HCT116 (cell line): ENCODE measurements at regions not wholly inside any gene's neighbourhood (a gene's known extent, or its start where the extent isn't known, plus 50 kb on each side); places are given as distances from the start of the nearest gene placed in this dataset.

Experiments
- ATAC-seq: fragments of 200-7000 bp; cut with Tn5 transposase; 2 replicates; pipeline ENCODE4 v1.9.1; 2020; ENCODE audit warnings: mild to moderate bottlenecking, moderate library complexity
- BruUV-seq: library from RNA; stranded (reverse); fragments of 400-500 nt; replicated peaks from 2 replicates; lab custom pipeline; 2021; lab: Mats Ljungman, UMichigan
- CTCF ChIA-PET: fragments of 300-600 bp; sonication (Branson Sonifier 250); formaldehyde crosslinking; loops from one replicate; lab custom pipeline; 2021; ENCODE audit warnings: antibody characterized with exemption; lab: Charles Lee
- POLR2A ChIA-PET: fragments of 300-600, 350-600 bp; sonication (Branson Sonifier 250); formaldehyde crosslinking; loops from one replicate; lab custom pipeline; 2021; ENCODE audit warnings: antibody characterized with exemption; lab: Charles Lee
- RAD21 ChIA-PET, 2 experiments: fragments of 300-600 bp; sonication (Branson Sonifier 250); formaldehyde crosslinking; loops; one replicate each; lab custom pipeline; 2023; ENCODE audit warnings: low total read pairs in 2 of 2; ENCODE audit not compliant: uncharacterized antibody in 2 of 2, unreplicated experiment in 2 of 2, low non-redundant PET in 1 of 2; lab: Charles Lee
- DNase-seq: peaks from one replicate; pipeline ENCODE4 v3.0.0-alpha.2; 2010; ENCODE audit warnings: low read depth, low spot score
- H2AFZ ChIP-seq: fragments of 200-600 bp; shearing (Covaris generic), sonication (generic); 2 replicates; pipeline ENCODE4 v1.6.1; 2017; ENCODE audit warnings: low read depth, mixed run types, mixed read lengths, antibody characterized with exemption, low read length; ENCODE audit not compliant: poor library complexity, severe bottlenecking
- H3K27ac ChIP-seq: 2 replicates; pipeline ENCODE4 v1.5.1; 2012; ENCODE audit warnings: low read depth, low read length
- H3K27me3 ChIP-seq: fragments of 200-600 bp; sonication (generic); 2 replicates; pipeline ENCODE4 v1.6.1; 2016; ENCODE audit warnings: mixed run types, low read length, mixed read lengths; ENCODE audit not compliant: insufficient read depth
- H3K36me3 ChIP-seq, 2 experiments: fragments of 200-500 bp in 1 of 2; fragments of 200-600 bp in 1 of 2; sonication (Bioruptor generic) in 1 of 2; sonication (generic) in 1 of 2; 2 replicates each; pipeline versions ENCODE4 v1.5.1 to v1.6.1; 2014 to 2016; ENCODE audit warnings: low read length in 2 of 2, inconsistent platforms in 1 of 2, mixed read lengths in 1 of 2, mixed run types in 1 of 2; ENCODE audit not compliant: insufficient read depth in 2 of 2, control insufficient read depth in 1 of 2
- H3K4me1 ChIP-seq, 2 experiments: fragments of 200-600 bp in 1 of 2; sonication (generic) in 1 of 2; 2 replicates each; pipeline versions ENCODE4 v1.5.1 to v1.6.1; 2012 to 2017; ENCODE audit warnings: low read length in 2 of 2, inconsistent platforms in 1 of 2, mild to moderate bottlenecking in 1 of 2, mixed read lengths in 1 of 2, mixed run types in 1 of 2, moderate library complexity in 1 of 2; ENCODE audit not compliant: insufficient read depth in 2 of 2, control insufficient read depth in 1 of 2
- H3K4me2 ChIP-seq: fragments of 200-600 bp; sonication (generic); 2 replicates; pipeline ENCODE4 v1.6.1; 2017; ENCODE audit warnings: mixed run types, low read length, mixed read lengths
- H3K4me3 ChIP-seq, 2 experiments: fragments of 200-600 bp in 1 of 2; sonication (generic) in 1 of 2; replicated peaks in 1 of 2; 2 replicates each; pipeline ENCODE4 v1.5.1; 2011 to 2016; ENCODE audit warnings: low read length in 2 of 2, control low read depth in 1 of 2, low read depth in 1 of 2, mild to moderate bottlenecking in 1 of 2, mixed read lengths in 1 of 2, mixed run types in 1 of 2
- H3K79me2 ChIP-seq: fragments of 200-600 bp; sonication (generic); 2 replicates; pipeline ENCODE4 v1.6.1; 2017; ENCODE audit warnings: mild to moderate bottlenecking, mixed run types, low read length, moderate library complexity, mixed read lengths; ENCODE audit not compliant: insufficient read depth
- H3K9ac ChIP-seq: fragments of 200-600 bp; sonication (generic); 2 replicates; pipeline ENCODE4 v1.6.1; 2016; ENCODE audit warnings: low read length, mixed read lengths
- H3K9me2 ChIP-seq: fragments of 200-600 bp; sonication (generic), shearing (Covaris generic); 2 replicates; pipeline ENCODE4 v1.6.1; 2017; ENCODE audit warnings: mixed run types, mild to moderate bottlenecking, moderate library complexity; ENCODE audit not compliant: insufficient read depth
- H3K9me3 ChIP-seq, 2 experiments: fragments of 200-500 bp in 1 of 2; fragments of 200-600 bp in 1 of 2; sonication (Bioruptor generic) in 1 of 2; sonication (generic) in 1 of 2; 2 replicates each; pipeline ENCODE4 v1.6.1; 2014 to 2017; ENCODE audit warnings: low read length in 2 of 2, mixed read lengths in 2 of 2, inconsistent platforms in 1 of 2, low read depth in 1 of 2, mild to moderate bottlenecking in 1 of 2, mixed run types in 1 of 2, moderate library complexity in 1 of 2; ENCODE audit not compliant: control insufficient read depth in 1 of 2, insufficient read depth in 1 of 2
- H4K20me1 ChIP-seq: fragments of 200-600 bp; sonication (generic), shearing (Covaris generic); 2 replicates; pipeline ENCODE4 v1.6.1; 2017; ENCODE audit warnings: mixed run types, mild to moderate bottlenecking, moderate library complexity; ENCODE audit not compliant: insufficient read depth
- ATF3 ChIP-seq: IDR thresholded peaks from 2 replicates; pipeline ENCODE4 v1.6.1; 2012
- CBX3 ChIP-seq: IDR thresholded peaks from 2 replicates; pipeline ENCODE4 v1.6.1; 2012; ENCODE audit warnings: low read depth
- CEBPB ChIP-seq: IDR thresholded peaks from 2 replicates; pipeline ENCODE4 v1.6.1; 2012; ENCODE audit warnings: low read depth
- EGR1 ChIP-seq: IDR thresholded peaks from 2 replicates; pipeline ENCODE4 v1.6.1; 2012; ENCODE audit warnings: low read depth
- ELF1 ChIP-seq: IDR thresholded peaks from 2 replicates; pipeline ENCODE4 v1.6.1; 2012; ENCODE audit warnings: low read depth, borderline replicate concordance
- EZH2 ChIP-seq: fragments of 200-600 bp; sonication (generic); IDR thresholded peaks from 2 replicates; pipeline ENCODE4 v1.6.1; 2017; ENCODE audit warnings: antibody characterized with exemption, mixed run types
- FOSL1 ChIP-seq: IDR thresholded peaks from 2 replicates; pipeline ENCODE4 v1.6.1; 2012; ENCODE audit warnings: low read depth
- JUND ChIP-seq: IDR thresholded peaks from 2 replicates; pipeline ENCODE4 v1.6.1; 2012
- POLR2A ChIP-seq: IDR thresholded peaks from 2 replicates; pipeline ENCODE4 v1.7.0; 2011; ENCODE audit warnings: borderline replicate concordance; ENCODE audit not compliant: insufficient read depth, insufficient read length; ENCODE audit errors: extremely low read depth
- RAD21 ChIP-seq: IDR thresholded peaks from 2 replicates; pipeline ENCODE4 v1.6.1; 2012; ENCODE audit warnings: low read depth, mild to moderate bottlenecking
- SIN3A ChIP-seq: IDR thresholded peaks from 2 replicates; pipeline ENCODE4 v1.6.1; 2012; ENCODE audit warnings: low read depth
- SP1 ChIP-seq: IDR thresholded peaks from 2 replicates; pipeline ENCODE4 v1.6.1; 2012; ENCODE audit warnings: low read depth
- SRF ChIP-seq: IDR thresholded peaks from 2 replicates; pipeline ENCODE4 v1.6.1; 2012; ENCODE audit warnings: low read depth
- YY1 ChIP-seq: IDR thresholded peaks from 2 replicates; pipeline ENCODE4 v1.6.1; 2011; ENCODE audit warnings: low read length, low read depth, moderate library complexity, mild to moderate bottlenecking; ENCODE audit not compliant: insufficient replicate concordance; ENCODE audit errors: extremely low read depth
- ZFX ChIP-seq: fragments of 450-650 bp; IDR thresholded peaks from 2 replicates; pipeline ENCODE4 v1.6.1; 2017
- intact Hi-C: fragments of 100-400 bp; cut with micrococcal nuclease; formaldehyde crosslinking; loops from 2 replicates; pipeline ENCODE4 v1.10.0; 2022
- TF ChIP-seq, protein P1 (sequence below): IDR thresholded peaks from 2 replicates; pipeline ENCODE4 v1.6.1; 2012; ENCODE audit warnings: low read depth

GRCh38 chr4:25991340-25991739 is 77.3 kb downstream of the SMIM20 start:
- ChIA-PET RAD21 (no interaction called here), POLR2A (no interaction called here), CTCF (no interaction called here)
- Histone ChIP-seq H3K9ac (no peak overlapping the region), H3K9me3 (no peaks in the 10 kb centered on the region), H3K4me2 (no peak overlapping the region), H3K27ac (no peak overlapping the region), H3K79me2 (no peaks in the 10 kb centered on the region), H3K27me3 (no peaks in the 10 kb centered on the region), H3K9me2 (no peaks in the 10 kb centered on the region), H3K36me3 (no peaks in the 10 kb centered on the region), H2AFZ (no peak overlapping the region), H3K4me3 (no peak overlapping the region), H3K4me1 (peaks cover 11 to 33% of the 10 kb centered on the region in 2 experiments; a peak in 3 of 4 replicates), H4K20me1 (no peaks in the 10 kb centered on the region)
- no TSS peak for BruUV-seq
- no peak for ATAC-seq
- no peak for DNase-seq
- TF ChIP-seq SP1 (no peak), FOSL1 (no peak), POLR2A (no peak), JUND (no peak), CBX3 (no peak), SRF (no peak), RAD21 (no peak), YY1 (no peak), ELF1 (no peak), EGR1 (no peak), ZFX (no peak), ATF3 (no peak), CEBPB (no peak), SIN3A (no peak), EZH2 (no peak)
- TF ChIP-seq, protein P1, sequence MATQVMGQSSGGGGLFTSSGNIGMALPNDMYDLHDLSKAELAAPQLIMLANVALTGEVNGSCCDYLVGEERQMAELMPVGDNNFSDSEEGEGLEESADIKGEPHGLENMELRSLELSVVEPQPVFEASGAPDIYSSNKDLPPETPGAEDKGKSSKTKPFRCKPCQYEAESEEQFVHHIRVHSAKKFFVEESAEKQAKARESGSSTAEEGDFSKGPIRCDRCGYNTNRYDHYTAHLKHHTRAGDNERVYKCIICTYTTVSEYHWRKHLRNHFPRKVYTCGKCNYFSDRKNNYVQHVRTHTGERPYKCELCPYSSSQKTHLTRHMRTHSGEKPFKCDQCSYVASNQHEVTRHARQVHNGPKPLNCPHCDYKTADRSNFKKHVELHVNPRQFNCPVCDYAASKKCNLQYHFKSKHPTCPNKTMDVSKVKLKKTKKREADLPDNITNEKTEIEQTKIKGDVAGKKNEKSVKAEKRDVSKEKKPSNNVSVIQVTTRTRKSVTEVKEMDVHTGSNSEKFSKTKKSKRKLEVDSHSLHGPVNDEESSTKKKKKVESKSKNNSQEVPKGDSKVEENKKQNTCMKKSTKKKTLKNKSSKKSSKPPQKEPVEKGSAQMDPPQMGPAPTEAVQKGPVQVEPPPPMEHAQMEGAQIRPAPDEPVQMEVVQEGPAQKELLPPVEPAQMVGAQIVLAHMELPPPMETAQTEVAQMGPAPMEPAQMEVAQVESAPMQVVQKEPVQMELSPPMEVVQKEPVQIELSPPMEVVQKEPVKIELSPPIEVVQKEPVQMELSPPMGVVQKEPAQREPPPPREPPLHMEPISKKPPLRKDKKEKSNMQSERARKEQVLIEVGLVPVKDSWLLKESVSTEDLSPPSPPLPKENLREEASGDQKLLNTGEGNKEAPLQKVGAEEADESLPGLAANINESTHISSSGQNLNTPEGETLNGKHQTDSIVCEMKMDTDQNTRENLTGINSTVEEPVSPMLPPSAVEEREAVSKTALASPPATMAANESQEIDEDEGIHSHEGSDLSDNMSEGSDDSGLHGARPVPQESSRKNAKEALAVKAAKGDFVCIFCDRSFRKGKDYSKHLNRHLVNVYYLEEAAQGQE = no peak
- intact Hi-C loops = no loop called here
